Glutamatergic neuron (in vitro differentiated cells): ENCODE measurements at regions not wholly inside any gene's neighbourhood (a gene's known extent, or its start where the extent isn't known, plus 50 kb on each side); places are given as distances from the start of the nearest gene placed in this dataset.

Source experiments
- DNase-seq: peaks from one replicate; pipeline ENCODE4 v3.0.0; 2022
- H3K27ac Mint-ChIP-seq: one replicate; pipeline ENCODE4 v1.8.0; 2020; ENCODE audit warnings: mild to moderate bottlenecking, mixed read lengths, inconsistent platforms; ENCODE audit not compliant: unreplicated experiment
- H3K27me3 Mint-ChIP-seq: one replicate; pipeline ENCODE4 v1.8.0; 2020; ENCODE audit warnings: mild to moderate bottlenecking, moderate library complexity, mixed read lengths, inconsistent platforms; ENCODE audit not compliant: unreplicated experiment
- H3K36me3 Mint-ChIP-seq: one replicate; pipeline ENCODE4 v1.8.0; 2020; ENCODE audit warnings: mild to moderate bottlenecking, mixed read lengths, inconsistent platforms; ENCODE audit not compliant: unreplicated experiment
- H3K4me1 Mint-ChIP-seq: one replicate; pipeline ENCODE4 v1.8.0; 2020; ENCODE audit warnings: mild to moderate bottlenecking, low read depth, mixed read lengths, inconsistent platforms; ENCODE audit not compliant: unreplicated experiment
- H3K4me3 Mint-ChIP-seq: one replicate; pipeline ENCODE4 v1.8.0; 2020; ENCODE audit warnings: mild to moderate bottlenecking, mixed read lengths, inconsistent platforms; ENCODE audit not compliant: unreplicated experiment
- H3K9me3 Mint-ChIP-seq: one replicate; pipeline ENCODE4 v1.8.0; 2020; ENCODE audit warnings: mild to moderate bottlenecking, moderate library complexity, mixed read lengths, inconsistent platforms; ENCODE audit not compliant: unreplicated experiment
- CTCF ChIP-seq: fragments of 200-600 bp; sonication (generic); IDR thresholded peaks from one replicate; pipeline ENCODE4 v1.5.0; 2021; ENCODE audit not compliant: partially characterized antibody, unreplicated experiment

GRCh38 chr3:23078735-23079134, 124.4 kb upstream of the UBE2E2 start:
- H3K27ac Mint-ChIP-seq: no peak overlapping the region
- no peaks in the 10 kb centered on the region for H3K4me1 Mint-ChIP-seq
- H3K36me3 Mint-ChIP-seq: no peaks in the 10 kb centered on the region
- H3K4me3 Mint-ChIP-seq: no peak overlapping the region
- peaks cover 3% of the 10 kb centered on the region for H3K27me3 Mint-ChIP-seq
- peaks cover 2% of the 10 kb centered on the region for H3K9me3 Mint-ChIP-seq
- DNase-seq: no peak
- TF ChIP-seq CTCF: no peak

DNA sequence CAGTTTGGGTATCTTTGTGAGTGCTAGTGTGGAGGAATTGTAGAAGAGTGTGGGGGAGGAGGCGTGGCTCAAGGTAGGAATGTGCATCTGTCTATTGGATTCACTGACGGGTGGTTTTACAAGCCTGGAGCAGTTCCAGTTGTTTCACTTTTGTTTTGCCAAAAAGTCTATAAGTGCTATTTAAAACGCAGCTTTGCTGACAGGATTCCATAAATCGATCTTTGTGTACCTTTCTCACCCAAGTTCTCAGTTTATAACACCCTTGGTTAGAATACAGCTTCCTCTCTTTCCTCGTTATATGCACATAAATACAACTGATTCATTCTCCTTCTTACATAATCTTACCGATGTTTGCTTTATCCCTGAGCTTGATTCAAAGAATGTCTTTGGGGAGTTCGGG, 123.2 kb upstream of the UBE2E2 start:
- Mint-ChIP-seq H3K9me3 (peaks cover 2% of the 10 kb centered on the region), H3K27ac (no peak overlapping the region), H3K4me3 (no peak overlapping the region), H3K27me3 (peaks cover 3% of the 10 kb centered on the region), H3K36me3 (no peaks in the 10 kb centered on the region), H3K4me1 (no peaks in the 10 kb centered on the region)
- TF ChIP-seq CTCF: no peak
- no peak for DNase-seq

GRCh38 chr3:23083701-23084100, 119.4 kb upstream of the UBE2E2 start:
- no peaks in the 10 kb centered on the region for H3K27me3 Mint-ChIP-seq
- H3K4me3 Mint-ChIP-seq: no peak overlapping the region
- TF ChIP-seq CTCF: no peak
- no peak for DNase-seq
- H3K36me3 Mint-ChIP-seq: no peaks in the 10 kb centered on the region
- no peak overlapping the region for H3K27ac Mint-ChIP-seq
- no peaks in the 10 kb centered on the region for H3K4me1 Mint-ChIP-seq
- peaks cover 2% of the 10 kb centered on the region for H3K9me3 Mint-ChIP-seq

GRCh38 chr3:23084367-23084766, 118.8 kb upstream of the UBE2E2 start:
- Mint-ChIP-seq H3K27ac (no peak overlapping the region), H3K9me3 (peaks cover 2% of the 10 kb centered on the region), H3K27me3 (no peaks in the 10 kb centered on the region), H3K4me1 (no peaks in the 10 kb centered on the region), H3K4me3 (no peak overlapping the region), H3K36me3 (no peaks in the 10 kb centered on the region)
- TF ChIP-seq CTCF: no peak
- no peak for DNase-seq

- TF ChIP-seq CTCF: no peak
- H3K27ac Mint-ChIP-seq: no peak overlapping the region
- H3K4me1 Mint-ChIP-seq: no peaks in the 10 kb centered on the region
- peaks cover 1% of the 10 kb centered on the region for H3K9me3 Mint-ChIP-seq
- H3K4me3 Mint-ChIP-seq: no peak overlapping the region
- DNase-seq: no peak
- no peaks in the 10 kb centered on the region for H3K27me3 Mint-ChIP-seq
- H3K36me3 Mint-ChIP-seq: no peaks in the 10 kb centered on the region
Measured at GRCh38 chr3:23085261-23085660, 117.9 kb upstream of the UBE2E2 start.
